ENCODE measurements at regions not wholly inside any gene's neighbourhood (a gene's known extent, or its start where the extent isn't known, plus 50 kb on each side); places are given as distances from the start of the nearest gene placed in this dataset.

GRCh38 chr7:72490301-72490700 is 78.2 kb upstream of the CALN1 start:
- TF ChIP-seq CTCF (IDR thresholded peaks at IDR 0.05; ENCODE audit: extremely low read depth in 1 of 2, insufficient read depth in 1 of 2, low read depth in 1 of 2, low read length in 2 of 2) (no peak), POLR2A (IDR thresholded peaks at IDR 0.05; ENCODE audit: low read depth, low read length) (no peak), POLR2AphosphoS5 (IDR thresholded peaks at IDR 0.05; ENCODE audit: insufficient read depth, low read depth, low read length) (no peak)

All from endothelial cell of umbilical vein (primary cell).